IPS DF 4.7 (cell line): ENCODE measurements at regions not wholly inside any gene's neighbourhood (a gene's known extent, or its start where the extent isn't known, plus 50 kb on each side); places are given as distances from the start of the nearest gene placed in this dataset.

Experiments
- DNase-seq: peaks from one replicate; pipeline ENCODE4 v3.0.0-alpha.2; 2013; ENCODE audit warnings: low spot score; ENCODE audit errors: extremely low read depth

- no peak for DNase-seq
Observed at GRCh38 chr2:226336283-226336682, 463.3 kb downstream of the IRS1 start.

- no peak for DNase-seq
Observed at GRCh38 chr2:226334981-226335720, 464.5 kb downstream of the IRS1 start.

DNA sequence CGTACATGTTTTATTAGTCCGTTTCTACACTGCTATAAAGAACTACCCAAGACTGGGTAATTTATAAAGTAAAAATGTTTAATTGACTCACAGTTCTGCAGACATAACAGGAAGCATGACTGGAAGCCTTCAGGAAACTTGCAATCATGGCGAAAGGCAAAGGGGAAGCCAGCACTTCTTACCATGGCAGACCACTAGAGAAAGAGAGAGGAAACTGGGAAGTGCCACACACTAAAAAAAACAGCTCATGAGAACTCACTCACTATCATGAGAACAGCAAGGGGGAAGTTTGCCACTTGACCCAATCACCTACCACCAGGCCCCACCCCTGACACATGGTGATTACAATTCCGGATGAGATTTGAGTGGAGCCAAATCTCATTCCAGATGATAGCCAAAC is 466.2 kb downstream of the IRS1 start:
- DNase-seq: no peak

GRCh38 chr2:226330206-226330605 is 469.4 kb downstream of the IRS1 start:
- no peak for DNase-seq

GRCh38 chr2:226329180-226329579 is 470.4 kb downstream of the IRS1 start:
- no peak for DNase-seq

DNA sequence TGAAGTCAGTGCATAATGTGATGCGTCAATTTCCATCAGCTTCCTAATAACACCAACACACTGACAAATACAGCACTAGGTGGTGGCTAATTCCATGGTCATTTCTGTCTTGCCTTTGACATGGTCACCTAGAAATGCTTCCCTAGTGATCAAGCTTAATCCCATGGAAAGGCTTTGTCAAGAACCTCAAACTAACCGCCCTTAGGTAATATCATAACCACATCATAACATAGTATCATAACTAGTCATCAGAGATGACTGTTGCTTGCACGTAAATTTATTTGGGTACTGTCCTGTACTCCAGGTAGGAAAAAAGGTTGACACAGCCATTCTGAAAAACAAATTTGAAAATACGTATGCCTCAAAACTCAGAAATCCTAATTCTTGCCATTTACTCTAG is 471.8 kb downstream of the IRS1 start:
- no peak for DNase-seq

DNA sequence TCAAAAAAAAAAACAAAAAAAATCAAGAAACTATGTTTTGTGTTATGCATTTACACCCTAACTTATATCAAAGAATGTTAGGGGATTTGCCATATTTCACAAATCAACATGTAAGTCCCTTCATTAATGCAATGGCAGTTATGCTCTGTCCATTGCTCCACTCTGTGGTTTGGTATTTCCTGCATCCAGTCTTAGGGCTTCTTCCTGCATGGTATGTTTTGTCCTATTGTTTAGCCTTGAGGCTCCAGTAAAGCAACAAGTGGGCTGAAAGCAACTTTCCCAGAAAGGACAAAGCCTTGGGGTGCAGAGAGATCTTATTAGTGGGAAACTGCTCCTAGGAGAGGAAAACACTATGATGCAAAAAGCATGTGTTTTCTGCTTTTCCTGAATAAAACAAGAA is 474.1 kb downstream of the IRS1 start:
- no peak for DNase-seq

GRCh38 chr2:226320076-226320948 is 479.3 kb downstream of the IRS1 start:
- DNase-seq: no peak

GRCh38 chr2:226317970-226318369 is 481.6 kb downstream of the IRS1 start:
- DNase-seq: no peak

DNA sequence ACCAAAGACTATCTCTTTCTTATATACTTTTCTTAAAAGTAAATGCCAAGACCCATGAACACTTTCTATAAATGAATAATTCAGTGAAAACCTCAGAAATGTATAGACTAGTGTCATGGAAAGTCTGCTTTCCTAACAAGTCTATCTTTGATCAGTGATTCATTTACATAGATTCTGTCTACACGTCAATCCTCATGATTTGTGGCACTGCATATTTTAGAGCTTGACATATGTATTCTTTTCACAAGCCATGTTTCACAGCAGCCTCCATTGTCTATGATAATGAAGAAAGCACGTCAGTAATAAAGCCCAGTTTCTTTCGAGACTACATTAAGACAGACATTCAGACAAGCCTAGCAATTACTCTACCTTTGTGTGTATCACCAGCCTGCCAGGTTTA is 486.6 kb downstream of the IRS1 start:
- no peak for DNase-seq

GRCh38 chr2:226312155-226312554 is 487.5 kb downstream of the IRS1 start:
- DNase-seq: no peak

- no peak for DNase-seq
Observed at GRCh38 chr2:226310146-226310545, 489.5 kb downstream of the IRS1 start.

DNA sequence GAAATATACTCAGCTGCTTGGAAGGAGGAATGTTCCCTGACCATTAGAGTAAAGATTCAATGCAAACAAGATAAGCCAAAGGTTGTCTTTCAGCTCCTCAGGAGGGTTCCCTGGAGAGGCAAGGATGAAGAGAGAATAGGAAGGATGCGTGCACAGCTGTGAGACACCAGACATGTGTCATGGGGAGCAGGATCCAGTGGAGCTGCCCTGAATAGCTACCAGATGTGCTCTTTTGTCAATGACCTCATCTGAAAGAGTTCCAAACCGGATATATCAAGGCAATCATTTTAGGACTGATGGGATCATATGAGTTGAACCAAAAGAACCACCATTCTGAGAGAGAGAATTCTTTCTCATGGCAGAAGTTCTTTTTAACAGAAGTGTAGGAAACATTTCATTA is 490.6 kb downstream of the IRS1 start:
- DNase-seq: no peak

- no peak for DNase-seq
Observed at GRCh38 chr2:226308323-226308680, 491.3 kb downstream of the IRS1 start.

DNA sequence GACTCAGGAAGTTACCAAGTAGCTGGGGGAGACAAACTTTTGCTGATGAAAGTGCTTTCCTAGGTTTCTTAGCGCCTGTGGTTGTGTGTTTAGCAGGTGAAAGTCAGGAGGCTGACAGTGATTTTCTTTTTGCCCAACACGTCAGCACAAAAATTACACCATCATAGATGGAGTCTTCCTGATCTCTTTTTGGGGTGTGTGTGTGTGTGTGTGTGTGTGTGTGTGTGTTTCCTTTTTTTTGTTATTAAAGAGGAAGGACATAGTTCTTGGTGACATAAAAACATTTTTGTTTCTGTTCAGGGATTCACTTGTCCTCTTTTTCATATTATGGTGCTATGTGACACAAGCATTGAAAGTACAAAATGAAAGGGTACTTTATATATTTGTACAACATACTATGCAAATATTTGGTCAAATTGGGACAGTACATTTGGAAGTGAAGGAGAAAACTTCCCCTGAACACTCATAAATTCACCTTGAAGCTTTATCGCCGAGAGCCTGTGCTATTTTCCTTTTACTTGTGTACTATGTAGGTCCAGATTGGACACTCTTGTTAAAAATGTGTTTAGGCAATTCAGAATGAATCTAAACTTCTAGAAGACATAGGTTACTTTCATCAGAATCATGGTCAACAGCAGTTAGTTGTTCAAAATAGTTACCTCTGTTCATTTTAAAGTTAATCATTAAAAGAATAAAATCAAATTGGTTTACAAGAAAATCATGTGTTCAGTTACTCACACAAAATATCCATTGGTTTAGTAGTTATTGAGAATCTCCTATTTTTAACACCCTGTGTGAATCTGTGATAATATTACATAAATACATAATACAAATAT is 491.9 kb downstream of the IRS1 start:
- no peak for DNase-seq

GRCh38 chr2:226306969-226307368 is 492.7 kb downstream of the IRS1 start:
- no peak for DNase-seq

DNA sequence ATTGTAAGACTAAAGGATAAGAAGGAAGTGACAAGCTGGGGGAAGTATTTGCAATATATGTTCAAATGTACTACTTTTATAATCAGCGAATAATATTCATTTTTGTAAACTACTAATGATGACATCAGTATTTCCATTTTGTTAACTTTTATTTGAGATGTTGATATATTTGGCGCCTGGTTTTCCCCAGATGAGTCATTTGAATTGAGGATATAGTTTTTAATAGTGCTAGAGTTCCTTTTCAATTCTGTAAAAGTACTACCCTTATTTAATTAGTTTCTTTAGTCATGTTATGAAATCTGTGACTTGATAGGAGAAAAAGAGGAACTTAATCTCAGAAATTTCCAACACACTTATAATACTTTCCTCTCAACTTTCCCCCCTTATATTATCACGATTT is 495.3 kb downstream of the IRS1 start:
- no peak for DNase-seq

GRCh38 chr2:226303707-226304106 is 495.9 kb downstream of the IRS1 start:
- DNase-seq: no peak

GRCh38 chr2:226300196-226300886 is 499.3 kb downstream of the IRS1 start:
- no peak for DNase-seq

GRCh38 chr2:226299771-226300170 is 499.8 kb downstream of the IRS1 start:
- DNase-seq: no peak

DNA sequence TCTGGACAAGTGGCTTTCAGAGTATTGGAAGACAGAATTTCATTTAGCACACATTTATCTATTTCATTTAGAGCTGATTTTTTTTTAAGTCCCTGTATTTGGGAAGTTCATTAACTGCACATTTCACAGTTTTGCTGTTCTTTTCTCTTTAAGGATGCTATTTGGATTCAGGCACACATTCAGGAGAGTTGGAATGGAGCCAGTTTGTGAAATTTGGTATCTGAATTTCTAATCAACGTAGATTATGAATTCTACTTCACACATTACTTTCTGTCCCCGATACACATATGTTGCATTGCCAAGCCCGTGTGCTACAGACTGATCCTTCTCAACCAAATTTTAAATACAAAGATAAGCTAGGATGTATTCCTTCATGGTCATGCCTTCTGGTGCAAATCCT is 503.9 kb downstream of the IRS1 start:
- DNase-seq: no peak
